Retinal pigment epithelial cell (primary cell): ENCODE measurements at regions not wholly inside any gene's neighbourhood (a gene's known extent, or its start where the extent isn't known, plus 50 kb on each side); places are given as distances from the start of the nearest gene placed in this dataset.
A peak's percentile ranks its signal among the peaks of the same experiment; 100 is the strongest.
"Not testable (repeated sequence)": the region's sequence is repeated elsewhere in the genome, so short reads cannot be mapped to it uniquely, and the experiment has no call there.

Source experiments
- DNase-seq: peaks from one replicate; pipeline ENCODE4 v3.0.0-alpha.2; 2010; ENCODE audit warnings: low read depth
- H3K4me3 ChIP-seq: 2 replicates; pipeline ENCODE4 v1.5.1; 2011; ENCODE audit warnings: mild to moderate bottlenecking, low read length, control low read depth, moderate library complexity
- CTCF ChIP-seq: conservative IDR thresholded peaks from 2 replicates; pipeline ENCODE4 v1.5.1; 2011; ENCODE audit warnings: low read depth, low read length, control low read depth, inconsistent platforms

- no peak overlapping the region for H3K4me3 ChIP-seq
- no peak for DNase-seq
- TF ChIP-seq CTCF, result no peak
These were observed 1043.5 kb upstream of the ALCAM start for GRCh38 chr3:104323226-104323625.

GRCh38 chr3:104347291-104347690 is 1019.4 kb upstream of the ALCAM start:
- TF ChIP-seq CTCF, result no peak
- H3K4me3 ChIP-seq, result no peak overlapping the region
- no peak for DNase-seq

- no peak for TF ChIP-seq CTCF
- no peak for DNase-seq
- H3K4me3 ChIP-seq, result no peak overlapping the region
These were observed 1016.9 kb upstream of the ALCAM start for GRCh38 chr3:104349836-104350235.

GRCh38 chr3:104353951-104354350 is 1012.8 kb upstream of the ALCAM start:
- DNase-seq, result no peak
- no peak for TF ChIP-seq CTCF
- no peak overlapping the region for H3K4me3 ChIP-seq

GRCh38 chr3:104359546-104359945 is 1007.2 kb upstream of the ALCAM start:
- no peak overlapping the region for H3K4me3 ChIP-seq
- TF ChIP-seq CTCF, result no peak
- DNase-seq, result peak; percentile 82

GRCh38 chr3:104360038-104360437 is 1006.7 kb upstream of the ALCAM start:
- TF ChIP-seq CTCF, result no peak
- no peak for DNase-seq
- H3K4me3 ChIP-seq, result no peak overlapping the region

- H3K4me3 ChIP-seq, DNase-seq: not testable (repeated sequence)
These were observed 1005.0 kb upstream of the ALCAM start for GRCh38 chr3:104361748-104362147.

- no peak for TF ChIP-seq CTCF
- no peak overlapping the region for H3K4me3 ChIP-seq
- no peak for DNase-seq
These were observed 1004.4 kb upstream of the ALCAM start for GRCh38 chr3:104362319-104362718.
